ENCODE measurements at regions not wholly inside any gene's neighbourhood (a gene's known extent, or its start where the extent isn't known, plus 50 kb on each side); places are given as distances from the start of the nearest gene placed in this dataset.

DNA sequence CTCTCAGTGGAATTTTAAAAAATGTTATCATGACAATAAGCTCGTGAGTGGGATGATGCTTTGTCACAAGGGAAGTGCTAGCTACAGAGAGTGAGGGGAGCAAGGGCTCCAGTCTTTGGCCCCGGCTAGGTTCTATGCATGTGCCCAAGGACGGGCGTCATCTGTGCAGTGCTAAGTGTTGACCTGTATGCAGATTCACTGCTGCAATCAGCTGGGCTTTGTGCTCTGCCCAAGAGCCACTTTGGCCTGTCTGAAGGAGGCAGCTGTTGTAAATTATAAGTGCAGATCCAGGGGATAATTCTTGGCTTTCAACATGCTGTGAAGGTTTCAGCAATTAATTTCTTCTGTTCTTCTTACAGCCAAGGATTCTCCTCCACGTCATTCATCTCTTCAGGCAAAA lies 268.6 kb downstream of the PSAT1 start:
- no peak for DNase-seq (ENCODE audit: low read depth)

DNA sequence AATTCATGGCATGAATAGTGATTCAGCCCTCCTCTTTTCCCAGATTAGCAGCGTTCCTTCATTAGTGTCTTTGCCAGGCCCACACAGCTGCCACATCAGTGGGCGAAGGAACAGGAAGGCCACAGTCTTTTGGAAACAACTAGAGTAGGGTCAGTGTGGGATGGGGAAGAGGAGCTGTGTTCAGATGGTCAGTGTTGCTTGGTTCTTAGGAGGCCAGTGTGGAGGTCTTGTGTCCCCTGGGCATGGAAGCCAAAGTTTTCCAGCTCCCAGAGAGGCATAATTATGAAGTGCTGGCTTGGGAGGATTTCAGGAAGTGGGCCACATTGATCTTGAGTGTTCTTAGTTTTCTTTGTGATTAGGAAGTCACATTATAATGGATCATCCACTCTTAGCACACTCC lies 269.6 kb downstream of the PSAT1 start:
- DNase-seq (ENCODE audit: low read depth): no peak

DNA sequence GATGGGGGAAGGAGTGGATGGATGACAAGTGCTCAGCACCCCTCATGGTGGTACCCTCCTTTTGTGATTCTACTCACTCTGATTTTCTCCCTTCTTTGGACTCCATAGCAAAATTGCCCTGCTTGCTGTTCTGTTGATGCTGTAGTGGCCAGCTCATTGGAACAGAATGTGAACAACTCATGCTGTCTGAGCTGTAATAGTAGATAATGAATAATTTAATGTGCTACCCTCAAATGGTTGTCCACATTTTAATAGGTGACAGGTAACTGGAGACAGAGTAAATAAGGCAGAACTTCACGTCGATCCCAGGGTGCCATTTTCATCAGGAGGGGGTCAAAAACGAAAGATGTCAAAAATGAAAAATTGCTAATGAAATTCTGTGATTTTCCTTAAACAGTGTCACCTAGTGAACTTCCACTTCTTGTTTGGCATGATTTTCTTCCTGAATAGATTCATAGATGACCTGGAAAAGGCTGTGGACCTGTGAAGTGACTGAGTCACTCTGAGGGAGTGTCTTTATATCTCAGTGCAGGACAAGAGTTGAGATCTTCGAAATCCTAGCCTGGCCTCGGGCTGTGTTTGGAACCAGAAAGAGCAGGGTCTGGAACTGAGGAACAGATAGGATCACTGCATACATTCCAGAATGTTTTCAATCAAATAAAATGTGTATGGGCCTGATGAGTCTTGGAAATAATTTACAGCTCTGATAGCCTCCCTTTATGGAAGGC lies 270.2 kb downstream of the PSAT1 start:
- DNase-seq (ENCODE audit: low read depth): no peak

DNA sequence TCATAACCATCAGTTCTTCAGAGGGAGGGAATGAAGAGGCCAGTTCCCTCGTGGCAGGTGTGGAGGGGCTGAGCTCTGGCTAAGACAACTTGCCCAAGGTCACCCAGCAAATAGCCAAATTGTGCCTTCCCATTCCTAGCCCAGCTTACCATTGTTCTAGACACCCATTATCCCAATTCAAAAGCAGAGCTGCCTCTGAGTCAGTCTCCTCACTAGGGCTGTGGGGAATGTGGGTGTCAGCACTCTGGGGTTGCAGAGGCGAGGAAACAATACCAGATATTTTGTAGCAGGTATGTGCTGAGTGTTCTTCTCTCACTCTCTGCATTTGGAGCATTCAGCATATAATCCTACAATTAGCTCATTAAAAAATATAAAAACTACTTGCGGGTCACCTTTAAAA lies 270.8 kb downstream of the PSAT1 start:
- no peak for DNase-seq (ENCODE audit: low read depth)

DNA sequence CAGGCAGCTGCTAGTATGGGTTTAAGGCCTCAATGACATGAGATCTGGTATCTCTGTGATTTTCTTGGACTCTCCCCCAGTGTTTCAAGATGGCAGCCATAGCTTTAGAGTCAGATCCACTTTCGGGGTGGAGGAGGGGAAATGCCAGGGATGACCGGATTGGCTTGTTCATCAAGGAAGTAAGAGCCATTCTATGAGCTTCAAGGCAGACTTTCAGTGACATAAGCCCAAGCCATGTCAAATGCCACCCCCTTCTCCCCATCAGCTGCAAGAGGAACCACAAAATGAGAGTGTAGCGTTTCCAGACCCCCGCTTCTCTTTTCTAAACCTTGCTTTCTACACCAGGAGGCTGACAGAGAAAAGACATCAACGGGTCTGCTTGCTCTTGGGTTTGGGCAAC lies 271.8 kb downstream of the PSAT1 start:
- no peak for DNase-seq (ENCODE audit: low read depth)

DNA sequence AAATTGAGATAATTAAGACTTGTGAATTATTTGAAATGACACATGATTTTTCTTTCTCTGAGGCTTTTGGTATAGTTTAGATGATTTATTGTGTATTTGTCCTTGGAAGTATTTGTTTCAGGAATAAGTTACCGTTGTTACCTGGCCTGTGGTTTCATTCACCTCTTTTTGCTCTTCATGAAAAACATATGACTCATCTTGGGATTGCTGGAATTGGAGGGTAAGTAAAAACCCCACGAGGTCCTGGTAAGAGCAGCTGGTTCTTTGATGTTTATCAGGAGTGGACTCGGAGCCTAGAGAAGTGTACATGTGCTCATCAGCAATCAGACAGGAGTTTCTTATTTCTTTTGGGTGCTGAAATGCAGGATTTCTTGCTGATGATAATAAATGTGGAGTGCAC lies 275.3 kb downstream of the PSAT1 start:
- no peak for DNase-seq (ENCODE audit: low read depth)

DNA sequence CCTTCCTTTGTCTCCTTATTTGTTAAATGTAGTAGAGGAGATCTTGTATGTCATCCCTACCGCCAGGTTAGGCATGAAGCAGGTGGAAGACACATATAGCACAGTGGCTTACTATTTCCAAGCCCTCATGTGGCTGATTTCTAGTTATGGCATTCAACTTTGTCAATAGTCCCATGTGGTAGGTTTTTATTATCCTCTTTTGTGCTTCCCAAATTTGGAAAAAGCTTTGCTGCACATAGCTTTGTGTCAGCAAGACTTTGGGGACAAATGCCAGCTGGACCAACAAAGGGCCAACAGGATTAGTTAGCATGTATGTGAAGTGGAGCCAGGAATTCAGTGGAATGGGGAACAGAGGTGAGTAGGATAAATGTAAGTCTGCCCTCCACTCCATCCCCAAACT lies 276.3 kb downstream of the PSAT1 start:
- DNase-seq (ENCODE audit: low read depth): no peak

DNA sequence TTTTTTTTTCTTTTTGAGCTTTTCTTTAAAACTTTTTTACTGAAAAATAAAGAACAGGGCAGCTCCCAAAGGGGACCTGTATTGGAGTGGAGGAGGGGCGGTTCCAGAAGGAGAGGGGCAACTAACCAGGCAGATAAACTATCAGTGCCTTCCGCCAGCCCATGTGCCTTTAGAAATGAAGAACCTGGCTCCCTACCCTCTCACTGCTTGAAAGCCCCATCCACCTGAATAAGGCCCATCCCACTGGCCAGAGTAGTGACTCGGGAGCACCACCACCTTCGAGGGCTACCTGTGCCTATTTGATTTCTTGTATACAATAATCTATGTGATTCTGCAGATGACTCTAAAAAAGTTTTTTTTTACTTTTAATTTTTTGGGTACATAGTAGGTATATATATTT lies 276.7 kb downstream of the PSAT1 start:
- DNase-seq (ENCODE audit: low read depth): no peak

DNA sequence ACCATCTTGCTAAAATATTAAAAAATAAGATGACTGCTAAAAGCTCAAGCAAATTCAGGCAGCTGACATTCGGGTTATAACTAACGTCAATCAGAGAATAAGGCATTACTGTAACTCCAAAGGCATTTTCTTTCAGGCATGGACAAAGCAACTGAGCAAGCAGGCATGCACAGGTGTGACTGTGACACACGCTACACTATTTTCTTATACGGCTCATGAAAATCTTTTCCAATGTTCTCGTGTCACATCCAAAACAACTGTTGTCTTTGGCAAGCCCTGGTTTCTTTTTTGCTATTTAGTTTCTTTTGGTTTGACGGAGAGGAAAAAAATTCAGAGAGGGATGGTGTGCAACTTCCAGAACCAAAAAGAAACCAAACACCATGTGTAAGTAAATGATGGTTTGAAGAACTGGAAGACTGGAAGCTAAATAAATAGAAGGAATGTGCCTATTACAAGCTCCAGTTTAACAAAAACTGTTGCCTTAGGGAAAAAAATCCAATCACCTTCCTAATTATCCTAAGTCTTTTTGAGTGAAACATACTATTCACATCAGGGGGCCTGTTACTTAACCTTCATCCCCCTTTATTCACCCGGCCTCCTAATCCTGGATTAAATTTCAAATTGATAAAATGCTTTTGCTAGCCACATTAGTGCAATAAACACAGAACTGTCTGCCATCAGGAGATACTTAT lies 277.6 kb downstream of the PSAT1 start:
- DNase-seq (ENCODE audit: low read depth): no peak

DNA sequence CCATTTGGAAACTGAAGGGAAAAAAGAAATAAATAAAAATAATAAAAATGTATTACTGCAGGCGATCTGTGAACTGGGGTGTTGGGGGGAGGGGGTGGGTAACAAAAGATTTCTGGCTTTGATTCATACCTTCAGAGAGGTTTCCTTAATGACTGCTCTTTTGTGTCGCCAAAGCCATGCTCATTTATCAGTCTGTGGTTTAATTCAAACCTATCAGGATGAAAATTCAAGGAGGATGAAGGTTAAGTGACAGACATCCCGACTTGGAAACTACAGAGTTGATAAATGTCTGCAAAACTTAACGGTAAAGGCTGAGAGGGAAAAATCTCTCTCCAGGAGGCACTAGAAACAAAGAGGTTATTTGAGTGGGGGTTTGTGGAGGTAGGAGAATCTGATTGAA lies 278.2 kb downstream of the PSAT1 start:
- no peak for DNase-seq (ENCODE audit: low read depth)

DNA sequence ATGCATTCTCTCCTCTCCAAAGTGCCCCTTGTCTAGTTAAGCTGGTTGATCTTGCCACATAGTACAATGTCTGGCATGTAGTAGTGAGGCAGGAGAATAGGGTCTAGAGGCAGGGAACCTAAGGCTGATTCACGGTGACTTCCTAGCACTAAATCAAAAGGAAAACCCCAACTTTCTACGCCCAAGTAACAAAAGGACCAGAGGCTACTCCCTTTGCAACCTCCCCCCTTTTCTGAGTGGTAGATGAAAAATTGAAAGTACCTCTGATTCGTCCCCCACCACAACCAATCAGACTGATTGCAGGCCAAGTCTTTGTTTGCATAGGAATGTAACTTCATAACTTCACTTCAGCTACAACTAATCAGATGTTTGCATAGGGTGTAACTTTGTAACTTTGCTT lies 278.8 kb downstream of the PSAT1 start:
- DNase-seq (ENCODE audit: low read depth): no peak

DNA sequence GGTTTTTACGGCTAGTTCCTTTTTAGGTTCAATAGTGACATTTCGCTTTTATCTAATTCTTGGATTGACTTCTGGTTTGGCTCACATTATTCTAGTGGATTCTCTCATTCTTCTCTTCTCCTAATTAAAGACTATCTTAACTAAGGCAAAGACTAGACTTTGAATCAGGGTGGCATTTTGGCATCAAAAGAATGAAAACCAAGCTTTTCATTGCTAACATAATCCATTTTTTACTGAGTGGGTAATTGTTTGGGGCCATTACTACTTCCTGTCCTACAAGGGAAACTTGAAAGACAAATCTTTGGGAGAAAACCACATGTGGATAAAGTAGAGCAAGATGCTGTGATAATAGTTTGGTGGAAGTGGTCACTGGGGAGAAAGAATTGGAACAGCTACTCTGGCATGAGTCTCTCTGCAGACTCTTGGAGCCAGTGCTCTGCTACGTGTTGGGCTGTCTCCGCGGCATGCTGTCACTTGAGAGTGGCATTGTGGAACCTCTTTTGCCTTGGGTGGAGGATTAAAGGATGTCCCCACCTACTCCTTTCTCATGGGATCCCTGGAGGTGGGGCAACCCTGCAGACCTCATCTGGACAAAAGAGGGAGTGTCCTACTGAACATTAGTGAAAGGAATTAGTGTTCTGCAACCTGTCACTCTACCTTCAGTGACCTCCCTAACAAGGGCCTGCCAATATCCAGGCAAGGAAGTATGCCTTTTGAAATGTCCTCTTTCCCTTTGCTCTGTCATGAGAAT lies 280.4 kb downstream of the PSAT1 start:
- DNase-seq (ENCODE audit: low read depth): no peak

DNA sequence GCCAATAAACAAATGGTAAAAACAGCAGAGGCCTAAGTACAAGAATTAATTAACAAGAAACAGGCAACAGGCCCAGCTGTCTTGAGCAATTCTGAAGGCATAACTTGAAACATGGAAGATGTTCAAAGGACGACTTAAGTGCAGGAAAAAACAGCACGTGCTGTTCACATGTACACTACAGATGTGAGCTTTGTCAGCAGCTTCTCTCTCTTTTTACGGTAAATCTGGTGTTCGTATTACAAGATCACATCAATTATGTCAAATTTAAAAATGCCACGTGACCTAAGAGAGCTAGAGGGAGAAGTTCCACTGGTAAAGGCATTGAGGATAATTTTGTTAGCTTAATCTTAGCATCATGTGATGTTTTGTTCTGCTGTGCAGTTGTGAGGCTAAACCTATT lies 281.1 kb downstream of the PSAT1 start:
- no peak for DNase-seq (ENCODE audit: low read depth)

DNA sequence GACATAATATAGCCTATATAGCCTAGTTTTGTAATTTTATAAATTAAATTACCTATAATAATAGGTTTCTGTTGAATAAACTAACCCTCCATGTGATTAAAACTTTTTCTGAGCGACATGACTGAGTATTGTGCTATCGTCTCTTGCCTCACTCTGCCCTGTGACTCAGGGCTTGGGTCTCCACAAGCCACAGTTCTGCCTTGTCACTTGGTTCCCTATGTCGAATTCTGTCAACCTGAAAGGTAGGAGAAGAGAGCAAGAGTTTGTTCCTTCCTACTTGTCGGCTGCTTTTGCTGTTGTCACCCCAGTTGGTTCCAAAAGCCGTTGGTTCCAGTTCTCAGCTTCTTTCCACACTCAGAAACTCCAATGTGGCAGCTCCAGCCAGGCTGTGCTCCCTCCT lies 285.9 kb downstream of the PSAT1 start:
- DNase-seq (ENCODE audit: low read depth): no peak

DNA sequence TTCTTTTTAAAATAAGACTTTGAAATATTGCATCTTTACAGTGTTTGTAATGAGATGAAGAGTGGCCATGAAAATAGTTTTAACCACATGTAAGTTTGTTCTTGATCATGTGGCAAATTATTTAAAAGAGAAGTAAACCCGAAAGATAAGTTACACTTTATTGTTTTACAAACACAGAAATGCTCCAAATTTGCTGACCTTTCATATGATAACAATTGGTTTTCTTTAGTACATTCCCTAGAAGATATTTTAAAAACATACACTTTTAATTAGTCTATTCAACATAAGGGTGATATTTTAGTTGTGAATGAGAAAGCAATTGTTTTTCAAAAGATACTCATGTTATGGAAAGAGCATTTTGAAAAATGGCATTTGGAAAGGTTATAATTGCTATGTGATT lies 287.7 kb downstream of the PSAT1 start:
- DNase-seq (ENCODE audit: low read depth): no peak

DNA sequence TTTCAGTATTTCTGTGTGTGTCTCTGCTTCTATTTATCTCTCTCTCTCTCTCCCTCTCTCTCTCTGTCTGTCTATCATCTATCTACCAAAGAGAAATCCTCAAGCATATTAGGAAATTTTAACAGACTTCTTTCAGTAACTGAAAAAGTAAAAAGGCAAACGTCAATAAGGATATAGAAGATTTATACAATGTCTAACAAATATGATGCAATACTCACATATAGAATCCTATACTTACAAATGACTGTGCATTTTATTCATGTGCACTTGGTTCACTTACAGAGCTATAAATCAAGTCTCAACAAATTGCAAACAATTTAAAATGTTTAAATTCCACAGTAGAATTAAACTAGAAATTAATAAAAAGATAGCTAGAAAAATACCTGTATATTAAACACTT lies 289.0 kb downstream of the PSAT1 start:
- DNase-seq (ENCODE audit: low read depth): no peak

DNA sequence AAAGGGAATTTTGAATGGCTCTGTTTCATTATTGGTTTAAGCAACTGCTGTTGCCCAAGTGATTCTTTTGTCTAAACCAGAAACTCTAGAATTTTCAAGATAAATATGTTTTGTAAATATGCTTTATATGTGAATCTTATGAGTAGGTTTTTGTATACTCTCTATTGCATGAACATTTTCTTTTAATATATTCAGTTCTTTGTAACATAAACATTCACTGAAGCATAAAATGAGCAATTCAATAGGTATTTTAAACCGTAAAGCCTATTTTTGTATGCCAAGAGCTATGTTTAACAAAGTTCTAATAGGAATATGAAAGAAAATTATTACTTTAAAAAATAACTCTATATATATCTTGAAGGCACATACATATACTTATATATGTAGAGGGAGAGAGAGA lies 293.1 kb downstream of the PSAT1 start:
- no peak for DNase-seq (ENCODE audit: low read depth)

DNA sequence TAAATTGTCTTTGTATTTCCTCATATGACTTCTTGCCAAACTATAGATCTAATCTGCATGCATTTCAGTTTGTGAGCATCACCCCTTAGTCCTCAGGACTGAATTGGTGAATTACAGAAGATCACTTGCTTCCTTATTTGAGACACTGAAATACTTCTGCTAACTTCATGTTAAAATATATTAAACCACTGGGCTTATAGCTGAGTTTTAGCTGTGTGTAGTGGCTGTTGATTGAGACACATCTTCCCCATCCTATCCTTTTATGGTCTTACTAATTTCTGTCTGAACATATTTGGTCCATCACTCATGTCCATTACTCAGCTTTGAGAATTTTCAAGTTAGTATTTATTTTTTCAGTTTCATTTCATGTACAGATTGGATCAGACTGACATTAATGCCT lies 295.9 kb downstream of the PSAT1 start:
- no peak for DNase-seq (ENCODE audit: low read depth)

DNA sequence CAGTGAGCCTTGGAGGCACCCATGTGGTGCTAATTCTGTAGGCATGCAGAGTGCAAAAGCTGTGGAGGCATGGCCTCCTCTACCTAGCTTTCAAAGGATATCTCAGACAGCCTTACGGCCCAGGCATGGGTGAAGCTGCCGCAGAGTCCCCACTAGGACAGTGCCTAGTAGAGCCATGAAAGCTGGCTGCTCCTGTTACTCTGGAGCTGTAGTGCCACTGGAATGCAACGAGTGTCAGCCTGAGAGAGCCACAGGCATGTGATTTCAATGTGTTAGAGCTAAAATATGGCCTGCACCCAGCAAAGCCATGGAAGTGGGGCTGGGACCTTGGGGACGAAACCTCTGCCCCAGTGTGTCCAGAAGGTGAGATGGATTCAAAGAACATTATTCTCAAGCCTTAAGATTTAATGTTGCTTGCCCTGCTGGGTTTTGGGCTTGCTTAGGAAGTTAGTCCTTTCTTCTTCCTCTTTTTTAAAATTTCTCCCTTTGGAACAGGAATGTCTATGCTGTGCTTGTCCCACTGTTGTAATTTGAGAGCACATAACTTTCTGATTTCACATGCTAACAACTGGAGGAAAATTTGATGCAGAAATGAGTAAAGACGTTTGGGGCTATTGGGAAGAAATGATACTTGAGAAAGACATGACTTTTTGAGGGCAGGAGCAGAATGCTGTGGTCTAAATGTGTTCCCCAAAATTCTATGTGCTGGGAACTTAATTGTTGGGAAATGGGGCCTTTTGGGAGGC lies 298.4 kb downstream of the PSAT1 start:
- no peak for DNase-seq (ENCODE audit: low read depth)

DNA sequence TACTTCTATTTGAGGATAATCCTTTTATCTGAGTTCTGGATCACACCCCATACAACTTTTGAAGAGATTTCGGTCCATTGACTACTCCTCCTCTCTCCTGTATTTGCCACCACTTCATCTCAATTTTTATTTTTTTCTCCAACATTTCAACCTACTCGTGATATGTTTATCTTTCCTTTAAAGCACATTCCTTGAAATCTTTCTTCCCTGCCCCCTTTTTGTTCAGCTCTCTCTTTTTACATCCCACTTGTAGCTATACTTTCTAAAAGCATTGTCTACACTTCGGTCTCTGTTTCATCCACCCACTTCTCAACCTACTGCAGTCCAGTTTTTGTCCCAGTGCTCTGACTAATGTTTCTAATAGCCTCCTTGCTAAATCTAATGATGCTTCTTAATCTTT lies 299.4 kb downstream of the PSAT1 start:
- DNase-seq (ENCODE audit: low read depth): no peak

DNA sequence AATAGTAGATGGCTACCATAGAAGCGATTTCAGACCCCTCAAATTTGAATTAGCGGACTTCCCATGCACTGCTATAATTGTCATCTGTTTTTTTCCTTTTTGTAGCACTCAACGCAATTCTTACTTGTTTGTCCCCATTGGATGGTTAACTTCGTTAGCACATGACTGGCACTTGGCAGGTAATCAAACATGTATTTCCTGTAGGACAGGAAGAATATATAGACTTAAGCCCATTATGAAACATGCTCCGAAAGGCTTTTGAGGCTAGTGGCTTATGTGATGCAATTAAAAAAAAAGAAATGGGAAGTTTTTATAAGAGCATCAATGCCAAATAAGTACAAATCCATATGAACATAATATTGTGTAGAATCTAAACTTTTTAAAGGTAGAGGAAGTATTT lies 301.2 kb downstream of the PSAT1 start:
- DNase-seq (ENCODE audit: low read depth): no peak

DNA sequence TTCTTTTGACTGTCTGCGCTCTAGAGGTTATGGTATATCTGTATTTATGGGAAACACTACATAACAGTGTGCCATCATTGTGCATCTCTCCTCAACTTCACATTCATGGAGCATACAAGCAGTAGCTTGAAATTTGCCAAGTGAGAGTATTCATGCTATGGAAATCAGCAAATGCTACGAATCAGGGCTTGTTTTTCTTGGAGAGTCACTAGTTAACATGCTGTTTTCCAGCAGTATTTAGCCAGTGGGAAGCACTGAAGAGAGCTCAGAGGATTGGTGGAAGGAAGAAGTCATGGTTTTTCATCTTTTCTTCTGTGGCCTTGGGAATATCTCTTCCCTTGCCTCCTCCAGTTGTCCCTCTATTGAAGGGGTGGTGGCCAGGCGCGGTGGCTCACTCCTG lies 303.0 kb downstream of the PSAT1 start:
- DNase-seq (ENCODE audit: low read depth): no peak

All from activated T-cell treated with anti-CD3 and anti-CD28 coated beads for 1 hour (primary cell).